ENCODE measurements at regions not wholly inside any gene's neighbourhood (a gene's known extent, or its start where the extent isn't known, plus 50 kb on each side); places are given as distances from the start of the nearest gene placed in this dataset.

DNA sequence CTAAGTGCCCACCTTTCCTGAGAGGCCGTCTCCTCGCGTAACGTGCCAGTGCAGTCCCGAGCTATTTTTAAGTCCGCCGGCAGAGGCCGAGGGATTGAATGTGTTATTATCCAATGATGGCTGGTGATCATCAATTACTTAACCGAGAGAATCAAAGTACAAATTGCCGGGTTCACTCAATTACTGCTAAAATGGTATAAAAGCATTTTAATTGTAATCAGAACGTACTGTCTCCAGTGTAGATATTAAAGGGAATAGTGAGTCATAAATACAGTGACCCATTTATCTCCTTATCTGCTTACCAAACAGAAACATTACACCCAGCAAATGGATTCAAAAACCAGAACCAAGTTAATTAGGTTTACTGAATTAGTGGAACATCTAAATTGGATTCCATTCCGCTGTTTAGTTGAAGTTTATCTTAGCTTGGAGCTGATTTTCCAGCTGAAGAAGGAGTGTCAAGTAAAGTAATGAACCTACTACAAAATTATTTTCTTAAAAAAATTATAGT, 334.9 kb downstream of the BRD1 start:
- ATAC-seq, result no peak
- in situ Hi-C loops (cut with HindIII; ENCODE audit: low pct_unique_long_range_greater_than_20kb, low sequenced_read_pairs), result no loop called here
- ChIA-PET POLR2A (no interaction called here), CTCF (no interaction called here)
- TF ChIP-seq, protein P1, sequence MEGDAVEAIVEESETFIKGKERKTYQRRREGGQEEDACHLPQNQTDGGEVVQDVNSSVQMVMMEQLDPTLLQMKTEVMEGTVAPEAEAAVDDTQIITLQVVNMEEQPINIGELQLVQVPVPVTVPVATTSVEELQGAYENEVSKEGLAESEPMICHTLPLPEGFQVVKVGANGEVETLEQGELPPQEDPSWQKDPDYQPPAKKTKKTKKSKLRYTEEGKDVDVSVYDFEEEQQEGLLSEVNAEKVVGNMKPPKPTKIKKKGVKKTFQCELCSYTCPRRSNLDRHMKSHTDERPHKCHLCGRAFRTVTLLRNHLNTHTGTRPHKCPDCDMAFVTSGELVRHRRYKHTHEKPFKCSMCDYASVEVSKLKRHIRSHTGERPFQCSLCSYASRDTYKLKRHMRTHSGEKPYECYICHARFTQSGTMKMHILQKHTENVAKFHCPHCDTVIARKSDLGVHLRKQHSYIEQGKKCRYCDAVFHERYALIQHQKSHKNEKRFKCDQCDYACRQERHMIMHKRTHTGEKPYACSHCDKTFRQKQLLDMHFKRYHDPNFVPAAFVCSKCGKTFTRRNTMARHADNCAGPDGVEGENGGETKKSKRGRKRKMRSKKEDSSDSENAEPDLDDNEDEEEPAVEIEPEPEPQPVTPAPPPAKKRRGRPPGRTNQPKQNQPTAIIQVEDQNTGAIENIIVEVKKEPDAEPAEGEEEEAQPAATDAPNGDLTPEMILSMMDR (IDR thresholded peaks at IDR 0.05), result no peak
- TF ChIP-seq POLR2AphosphoS5 (IDR thresholded peaks at IDR 0.05; ENCODE audit: low read depth, low read length) (no peak), SIN3A (IDR thresholded peaks at IDR 0.05; ENCODE audit: borderline replicate concordance, insufficient read depth, low read depth, low read length) (no peak), TCF7L2 (IDR thresholded peaks at IDR 0.05; ENCODE audit: low read depth, low read length) (no peak)
- TF ChIP-seq, protein P2, sequence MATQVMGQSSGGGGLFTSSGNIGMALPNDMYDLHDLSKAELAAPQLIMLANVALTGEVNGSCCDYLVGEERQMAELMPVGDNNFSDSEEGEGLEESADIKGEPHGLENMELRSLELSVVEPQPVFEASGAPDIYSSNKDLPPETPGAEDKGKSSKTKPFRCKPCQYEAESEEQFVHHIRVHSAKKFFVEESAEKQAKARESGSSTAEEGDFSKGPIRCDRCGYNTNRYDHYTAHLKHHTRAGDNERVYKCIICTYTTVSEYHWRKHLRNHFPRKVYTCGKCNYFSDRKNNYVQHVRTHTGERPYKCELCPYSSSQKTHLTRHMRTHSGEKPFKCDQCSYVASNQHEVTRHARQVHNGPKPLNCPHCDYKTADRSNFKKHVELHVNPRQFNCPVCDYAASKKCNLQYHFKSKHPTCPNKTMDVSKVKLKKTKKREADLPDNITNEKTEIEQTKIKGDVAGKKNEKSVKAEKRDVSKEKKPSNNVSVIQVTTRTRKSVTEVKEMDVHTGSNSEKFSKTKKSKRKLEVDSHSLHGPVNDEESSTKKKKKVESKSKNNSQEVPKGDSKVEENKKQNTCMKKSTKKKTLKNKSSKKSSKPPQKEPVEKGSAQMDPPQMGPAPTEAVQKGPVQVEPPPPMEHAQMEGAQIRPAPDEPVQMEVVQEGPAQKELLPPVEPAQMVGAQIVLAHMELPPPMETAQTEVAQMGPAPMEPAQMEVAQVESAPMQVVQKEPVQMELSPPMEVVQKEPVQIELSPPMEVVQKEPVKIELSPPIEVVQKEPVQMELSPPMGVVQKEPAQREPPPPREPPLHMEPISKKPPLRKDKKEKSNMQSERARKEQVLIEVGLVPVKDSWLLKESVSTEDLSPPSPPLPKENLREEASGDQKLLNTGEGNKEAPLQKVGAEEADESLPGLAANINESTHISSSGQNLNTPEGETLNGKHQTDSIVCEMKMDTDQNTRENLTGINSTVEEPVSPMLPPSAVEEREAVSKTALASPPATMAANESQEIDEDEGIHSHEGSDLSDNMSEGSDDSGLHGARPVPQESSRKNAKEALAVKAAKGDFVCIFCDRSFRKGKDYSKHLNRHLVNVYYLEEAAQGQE (IDR thresholded peaks at IDR 0.05; ENCODE audit: insufficient read depth in 1 of 2, low read depth in 2 of 2, low read length in 1 of 2), result no peak
- H3K4me1 ChIP-seq (ENCODE audit: control insufficient read depth, insufficient read depth, low read length), result no peaks in the 10 kb centered on the region
- no peaks in the 10 kb centered on the region for H3K27me3 ChIP-seq (ENCODE audit: control insufficient read depth, insufficient read depth, low read length)
- no peaks in the 10 kb centered on the region for H3K9me3 ChIP-seq (ENCODE audit: control insufficient read depth, insufficient read depth, low read depth, low read length)
- DNase-seq (ENCODE audit: low read depth, low spot score), result no peak
- no peak overlapping the region for H3K4me3 ChIP-seq (ENCODE audit: low read depth in 2 of 2, low read length in 2 of 2)
- H3K36me3 ChIP-seq (ENCODE audit: control insufficient read depth, insufficient read depth, low read length), result no peaks in the 10 kb centered on the region
- intact Hi-C loops (cut with micrococcal nuclease; ENCODE audit: unreplicated experiment), result no loop called here
- no peak overlapping the region for H3K27ac ChIP-seq (ENCODE audit: low read length)
- BruUV-seq (replicated peaks), result no TSS peak

DNA sequence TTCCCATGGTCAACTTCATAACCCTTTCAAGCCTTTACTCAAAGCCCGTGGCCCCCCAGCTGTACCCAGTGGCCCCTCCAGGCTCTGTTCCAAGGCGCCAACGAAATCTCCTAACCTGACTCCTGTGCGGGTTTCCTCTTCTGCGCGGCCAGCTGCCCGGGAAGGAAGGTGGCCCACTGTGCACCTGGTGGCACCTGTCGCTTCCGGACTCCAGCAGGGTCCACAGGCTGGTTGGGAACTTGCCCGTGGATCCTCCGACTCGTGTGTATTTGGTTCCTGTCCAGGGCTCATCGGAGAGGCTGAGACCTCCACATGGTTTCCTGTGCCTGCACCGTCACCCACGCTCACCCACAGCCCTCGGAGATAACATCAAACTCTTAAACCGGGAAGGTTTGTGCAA, 335.4 kb downstream of the BRD1 start:
- in situ Hi-C loops (cut with HindIII; ENCODE audit: low pct_unique_long_range_greater_than_20kb, low sequenced_read_pairs), result no loop called here
- POLR2A ChIA-PET, result no interaction called here
- CTCF ChIA-PET, result no interaction called here
- no peak for DNase-seq (ENCODE audit: low read depth, low spot score)
- Histone ChIP-seq H3K4me3 (ENCODE audit: low read depth in 2 of 2, low read length in 2 of 2) (no peak overlapping the region), H3K27me3 (ENCODE audit: control insufficient read depth, insufficient read depth, low read length) (no peaks in the 10 kb centered on the region), H3K4me1 (ENCODE audit: control insufficient read depth, insufficient read depth, low read length) (no peaks in the 10 kb centered on the region), H3K9me3 (ENCODE audit: control insufficient read depth, insufficient read depth, low read depth, low read length) (no peaks in the 10 kb centered on the region), H3K27ac (ENCODE audit: low read length) (no peak overlapping the region), H3K36me3 (ENCODE audit: control insufficient read depth, insufficient read depth, low read length) (no peaks in the 10 kb centered on the region)
- TF ChIP-seq, protein P2 (IDR thresholded peaks at IDR 0.05; ENCODE audit: insufficient read depth in 1 of 2, low read depth in 2 of 2, low read length in 1 of 2), result no peak
- TF ChIP-seq POLR2AphosphoS5 (IDR thresholded peaks at IDR 0.05; ENCODE audit: low read depth, low read length) (no peak), SIN3A (IDR thresholded peaks at IDR 0.05; ENCODE audit: borderline replicate concordance, insufficient read depth, low read depth, low read length) (no peak), TCF7L2 (IDR thresholded peaks at IDR 0.05; ENCODE audit: low read depth, low read length) (no peak)
- TF ChIP-seq, protein P1 (IDR thresholded peaks at IDR 0.05), result no peak
- intact Hi-C loops (cut with micrococcal nuclease; ENCODE audit: unreplicated experiment), result no loop called here
- ATAC-seq, result no peak
- BruUV-seq (replicated peaks), result no TSS peak

All from Panc1 (cell line).